HFFc6 (cell line): ENCODE measurements at regions not wholly inside any gene's neighbourhood (a gene's known extent, or its start where the extent isn't known, plus 50 kb on each side); places are given as distances from the start of the nearest gene placed in this dataset.

Experiments used
- DNase-seq: peaks from one replicate; pipeline ENCODE4 v3.0.0-alpha.2; 2018
- H3K27ac Mint-ChIP-seq: 2 replicates; pipeline ENCODE4 v1.8.0; 2020; ENCODE audit warnings: mild to moderate bottlenecking, mixed read lengths
- H3K27me3 Mint-ChIP-seq: 2 replicates; pipeline ENCODE4 v1.8.0; 2021; ENCODE audit warnings: mild to moderate bottlenecking, moderate library complexity, mixed read lengths; ENCODE audit not compliant: insufficient read depth
- H3K36me3 Mint-ChIP-seq: 2 replicates; pipeline ENCODE4 v1.8.0; 2021; ENCODE audit warnings: low read depth, mixed read lengths
- H3K4me1 Mint-ChIP-seq: 2 replicates; pipeline ENCODE4 v1.8.0; 2020; ENCODE audit warnings: low read depth, mixed read lengths
- H3K4me3 Mint-ChIP-seq: 2 replicates; pipeline ENCODE4 v1.8.0; 2020; ENCODE audit warnings: mild to moderate bottlenecking, moderate library complexity, mixed read lengths
- H3K9me3 Mint-ChIP-seq: 2 replicates; pipeline ENCODE4 v1.8.0; 2020; ENCODE audit warnings: mild to moderate bottlenecking, mixed read lengths
- TF ChIP-seq, protein P1 (sequence below): fragments of 200-600 bp; sonication (generic); IDR thresholded peaks from 2 replicates; pipeline ENCODE4 v1.5.0; 2021; ENCODE audit warnings: antibody characterized with exemption, mild to moderate bottlenecking

DNA sequence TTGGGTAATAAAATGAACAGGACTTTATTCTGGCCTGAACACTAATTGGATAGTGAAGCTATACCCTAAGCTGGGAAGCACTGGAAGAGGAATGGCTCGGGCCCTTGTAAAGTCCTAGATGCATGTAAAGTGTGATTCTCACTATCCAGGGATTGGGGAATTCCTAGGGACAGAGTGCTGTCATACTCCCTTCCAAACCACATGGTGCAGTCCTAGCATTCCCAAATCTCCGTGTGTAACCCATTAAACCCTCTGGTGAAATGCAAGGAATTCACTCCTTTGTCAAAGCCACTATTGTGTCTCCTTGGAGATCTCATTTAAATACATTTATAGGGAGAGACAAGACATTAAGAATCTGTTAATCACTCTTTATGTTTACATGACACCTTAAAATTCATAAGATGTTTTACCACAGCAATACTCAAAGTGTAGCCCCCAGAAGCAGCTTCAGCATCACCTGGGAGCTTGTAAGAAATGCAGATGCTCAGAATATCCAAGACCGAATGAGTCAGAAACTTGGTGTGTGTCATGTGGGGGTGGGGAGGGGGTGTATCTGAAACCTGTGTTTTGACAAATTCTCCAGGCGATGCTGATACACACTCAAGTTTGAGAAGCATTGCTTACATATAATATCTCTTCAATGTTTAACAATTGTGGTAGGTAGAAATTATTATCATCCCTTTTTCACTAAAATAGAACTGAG is 121.8 kb upstream of the NPHP3 start:
- H3K4me3 Mint-ChIP-seq = no peak overlapping the region
- no peaks in the 10 kb centered on the region; the same call in 1 of the 2 replicates for H3K9me3 Mint-ChIP-seq
- no peak for DNase-seq
- no peaks in the 10 kb centered on the region for H3K4me1 Mint-ChIP-seq
- peaks cover 3% of the 10 kb centered on the region for H3K27me3 Mint-ChIP-seq
- H3K27ac Mint-ChIP-seq = no peak overlapping the region
- TF ChIP-seq, protein P1, sequence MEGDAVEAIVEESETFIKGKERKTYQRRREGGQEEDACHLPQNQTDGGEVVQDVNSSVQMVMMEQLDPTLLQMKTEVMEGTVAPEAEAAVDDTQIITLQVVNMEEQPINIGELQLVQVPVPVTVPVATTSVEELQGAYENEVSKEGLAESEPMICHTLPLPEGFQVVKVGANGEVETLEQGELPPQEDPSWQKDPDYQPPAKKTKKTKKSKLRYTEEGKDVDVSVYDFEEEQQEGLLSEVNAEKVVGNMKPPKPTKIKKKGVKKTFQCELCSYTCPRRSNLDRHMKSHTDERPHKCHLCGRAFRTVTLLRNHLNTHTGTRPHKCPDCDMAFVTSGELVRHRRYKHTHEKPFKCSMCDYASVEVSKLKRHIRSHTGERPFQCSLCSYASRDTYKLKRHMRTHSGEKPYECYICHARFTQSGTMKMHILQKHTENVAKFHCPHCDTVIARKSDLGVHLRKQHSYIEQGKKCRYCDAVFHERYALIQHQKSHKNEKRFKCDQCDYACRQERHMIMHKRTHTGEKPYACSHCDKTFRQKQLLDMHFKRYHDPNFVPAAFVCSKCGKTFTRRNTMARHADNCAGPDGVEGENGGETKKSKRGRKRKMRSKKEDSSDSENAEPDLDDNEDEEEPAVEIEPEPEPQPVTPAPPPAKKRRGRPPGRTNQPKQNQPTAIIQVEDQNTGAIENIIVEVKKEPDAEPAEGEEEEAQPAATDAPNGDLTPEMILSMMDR = no peak
- H3K36me3 Mint-ChIP-seq = no peaks in the 10 kb centered on the region

DNA sequence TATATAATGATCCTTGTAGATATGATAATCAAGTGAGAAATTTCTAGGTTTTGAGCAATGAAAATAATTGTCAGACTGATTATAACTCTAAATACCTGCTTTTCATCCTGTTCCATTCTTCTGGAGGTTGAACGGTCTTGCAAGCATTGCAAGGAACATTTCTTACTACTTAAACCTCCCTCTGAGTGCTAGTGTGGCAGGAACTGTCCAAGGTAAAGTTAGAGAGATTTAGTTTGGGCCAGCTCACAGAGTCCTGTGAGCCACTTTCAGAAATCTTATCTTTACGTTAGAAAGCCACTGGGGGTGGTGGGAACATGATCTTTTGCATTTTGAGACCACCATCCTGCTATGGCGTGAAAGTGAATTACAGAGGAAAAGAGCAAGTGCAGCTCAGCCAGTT is 121.1 kb upstream of the NPHP3 start:
- H3K27ac Mint-ChIP-seq = no peak overlapping the region
- no peaks in the 10 kb centered on the region for H3K4me1 Mint-ChIP-seq
- peaks cover 3% of the 10 kb centered on the region for H3K27me3 Mint-ChIP-seq
- H3K4me3 Mint-ChIP-seq = no peak overlapping the region
- H3K36me3 Mint-ChIP-seq = no peaks in the 10 kb centered on the region
- TF ChIP-seq, protein P1 = no peak
- DNase-seq = no peak
- no peaks in the 10 kb centered on the region; the same call in 1 of the 2 replicates for H3K9me3 Mint-ChIP-seq

DNA sequence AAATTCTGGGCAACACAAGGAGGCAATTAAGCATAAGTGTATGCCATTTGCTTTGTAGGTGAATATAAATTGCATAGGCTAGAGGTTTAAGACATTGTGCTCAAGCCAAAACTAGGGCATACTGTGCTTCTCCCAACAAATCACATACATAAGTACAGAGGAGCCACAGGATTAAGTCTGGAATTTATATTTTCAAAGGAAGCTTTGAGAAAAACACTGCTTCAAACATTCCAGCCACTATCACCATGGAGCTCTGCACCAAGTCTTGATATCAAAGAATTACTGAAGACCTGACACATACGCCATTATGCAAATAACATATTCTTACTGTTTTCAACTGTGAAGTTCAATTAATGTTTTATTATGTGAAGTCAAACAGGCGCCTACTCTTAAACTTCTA is 119.4 kb upstream of the NPHP3 start:
- no peaks in the 10 kb centered on the region for H3K36me3 Mint-ChIP-seq

DNA sequence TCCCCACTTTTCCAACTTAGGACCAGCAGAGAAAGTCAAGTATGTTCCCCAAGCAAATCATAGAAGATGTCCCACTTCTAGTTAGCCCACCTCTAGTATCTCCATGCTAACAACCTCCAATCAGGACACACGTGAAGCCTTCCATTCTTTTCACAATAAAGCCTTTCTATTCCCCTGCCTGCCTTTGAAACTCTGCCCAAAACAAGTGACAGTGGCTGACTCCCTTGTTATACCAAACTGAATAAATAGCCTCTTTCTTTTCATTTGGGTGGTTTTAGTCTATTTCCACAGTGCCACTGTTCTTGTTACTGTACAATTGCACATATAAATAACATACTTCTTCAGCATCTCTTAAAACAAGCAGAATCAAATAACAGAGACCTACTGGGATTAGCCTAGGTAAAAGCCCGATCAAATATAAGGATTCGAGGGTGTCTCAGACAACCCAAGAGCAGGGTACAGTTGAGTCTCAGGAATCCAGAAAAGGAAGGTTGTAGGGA is 118.0 kb upstream of the NPHP3 start:
- Mint-ChIP-seq H3K9me3 (peaks cover 5% of the 10 kb centered on the region; the same call in 1 of the 2 replicates), H3K4me3 (no peak overlapping the region), H3K4me1 (no peaks in the 10 kb centered on the region), H3K27ac (no peak overlapping the region), H3K27me3 (peaks cover 3% of the 10 kb centered on the region), H3K36me3 (no peaks in the 10 kb centered on the region)
- DNase-seq = no peak
- TF ChIP-seq, protein P1 = no peak

More for the DNA sequence above, 119.4 kb upstream of the NPHP3 start:
- TF ChIP-seq, protein P1 = no peak
- no peak overlapping the region for H3K27ac Mint-ChIP-seq
- peaks cover 3% of the 10 kb centered on the region for H3K27me3 Mint-ChIP-seq
- DNase-seq = no peak
- H3K9me3 Mint-ChIP-seq = peaks cover 5% of the 10 kb centered on the region; the same call in 1 of the 2 replicates
- H3K4me3 Mint-ChIP-seq = no peak overlapping the region
- H3K4me1 Mint-ChIP-seq = no peaks in the 10 kb centered on the region

DNA sequence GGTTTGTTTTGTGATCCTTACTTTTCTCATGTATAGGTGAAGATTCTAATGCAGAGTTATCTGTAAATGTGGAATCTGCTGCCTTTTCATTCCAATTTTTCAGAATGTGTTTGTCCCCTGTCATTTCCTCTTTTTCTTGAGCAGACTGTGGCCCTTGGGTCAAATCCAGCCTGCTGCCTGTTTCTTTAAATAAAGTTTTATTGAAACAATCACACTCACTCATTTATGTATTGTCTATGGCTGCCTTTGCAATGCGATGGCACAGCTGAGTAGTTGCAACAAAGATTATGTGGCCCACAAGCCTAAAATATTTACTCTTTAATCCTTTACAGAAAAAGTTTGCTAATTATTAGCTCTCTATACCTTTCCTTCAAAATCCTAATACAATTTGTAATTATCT is 116.3 kb upstream of the NPHP3 start:
- DNase-seq = no peak
- H3K36me3 Mint-ChIP-seq = no peaks in the 10 kb centered on the region
- H3K4me1 Mint-ChIP-seq = no peaks in the 10 kb centered on the region
- H3K27me3 Mint-ChIP-seq = peaks cover 3% of the 10 kb centered on the region
- H3K27ac Mint-ChIP-seq = no peak overlapping the region
- no peak overlapping the region for H3K4me3 Mint-ChIP-seq
- TF ChIP-seq, protein P1 = no peak
- H3K9me3 Mint-ChIP-seq = peaks cover 5% of the 10 kb centered on the region; the same call in 1 of the 2 replicates
